Activated T-cell treated with anti-CD3 and anti-CD28 coated beads, Interleukin-2, amount 50 U/mL, for 4 hours (primary cell): ENCODE measurements at regions not wholly inside any gene's neighbourhood (a gene's known extent, or its start where the extent isn't known, plus 50 kb on each side); places are given as distances from the start of the nearest gene placed in this dataset.

Experiments used
- ATAC-seq, 2 donors: fragments of 200-7000 bp; cut with Tn5 transposase; one replicate each; pipeline ENCODE4 v1.10.0; 2021
- DNase-seq: peaks from one replicate; pipeline ENCODE4 v3.0.0-alpha.2; 2020
- H3K27me3 Mint-ChIP-seq: one replicate; pipeline ENCODE4 v1.8.0; 2021; ENCODE audit warnings: low read depth, mixed read lengths
- H3K36me3 Mint-ChIP-seq: one replicate; pipeline ENCODE4 v1.8.0; 2022; ENCODE audit warnings: mixed read lengths; ENCODE audit not compliant: insufficient read depth
- H3K4me1 Mint-ChIP-seq: one replicate; pipeline ENCODE4 v1.8.0; 2021; ENCODE audit warnings: low read depth, mixed read lengths
- H3K4me3 Mint-ChIP-seq: one replicate; pipeline ENCODE4 v1.8.0; 2021; ENCODE audit warnings: mild to moderate bottlenecking, moderate library complexity, mixed read lengths
- H3K9me3 Mint-ChIP-seq: one replicate; pipeline ENCODE4 v1.8.0; 2021; ENCODE audit warnings: mixed read lengths

DNA sequence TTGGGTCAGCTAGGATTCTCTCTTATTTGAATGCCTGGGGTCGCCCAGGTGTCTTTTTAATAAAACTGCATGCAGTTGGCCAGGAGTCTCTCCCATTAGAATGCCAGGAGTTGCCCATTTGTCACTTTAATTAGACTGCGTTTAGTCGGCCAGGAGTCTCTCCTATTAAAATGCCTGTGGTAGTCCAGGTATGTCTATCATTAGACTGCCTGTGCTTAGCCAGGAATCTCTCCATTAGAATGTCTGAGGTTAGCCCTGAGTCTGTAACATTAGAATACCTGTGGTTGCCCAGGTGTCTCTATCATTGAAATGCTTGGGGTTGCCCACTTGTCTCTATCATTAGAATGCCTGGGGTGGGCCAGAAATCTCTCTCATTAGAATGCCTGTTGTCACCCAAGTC, 1470.9 kb downstream of the UQCRFS1 start:
- ATAC-seq (no peak), DNase-seq (no peak)
- Mint-ChIP-seq H3K4me3 (no peak overlapping the region), H3K4me1 (peaks cover 3% of the 10 kb centered on the region), H3K36me3 (peaks cover 30% of the 10 kb centered on the region), H3K27me3 (no peaks in the 10 kb centered on the region), H3K9me3 (peaks cover 29% of the 10 kb centered on the region)

DNA sequence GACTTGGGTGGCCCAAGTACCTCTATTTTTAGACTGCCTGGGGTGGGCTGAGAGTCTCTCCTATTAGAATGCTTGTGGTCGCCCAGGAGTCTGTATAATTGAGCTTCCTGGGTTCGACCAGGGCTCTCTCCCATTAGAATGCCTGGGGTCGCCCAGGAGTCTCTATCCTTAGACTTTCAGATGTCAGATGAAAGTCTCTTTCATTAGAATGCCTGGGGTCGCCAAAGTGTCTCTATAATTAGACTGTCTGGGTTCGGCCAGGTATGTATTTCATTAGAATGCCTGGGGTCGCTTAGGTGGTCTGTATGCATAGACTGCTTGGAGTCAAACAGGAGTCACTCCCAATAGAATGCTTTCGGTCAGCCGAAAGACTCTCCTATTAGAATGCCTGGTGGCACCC, 1471.7 kb downstream of the UQCRFS1 start:
- Mint-ChIP-seq H3K4me3 (no peak overlapping the region), H3K4me1 (peaks cover 3% of the 10 kb centered on the region), H3K27me3 (no peaks in the 10 kb centered on the region), H3K9me3 (peaks cover 31% of the 10 kb centered on the region), H3K36me3 (peaks cover 36% of the 10 kb centered on the region)
- no peak for ATAC-seq
- DNase-seq, result no peak

DNA sequence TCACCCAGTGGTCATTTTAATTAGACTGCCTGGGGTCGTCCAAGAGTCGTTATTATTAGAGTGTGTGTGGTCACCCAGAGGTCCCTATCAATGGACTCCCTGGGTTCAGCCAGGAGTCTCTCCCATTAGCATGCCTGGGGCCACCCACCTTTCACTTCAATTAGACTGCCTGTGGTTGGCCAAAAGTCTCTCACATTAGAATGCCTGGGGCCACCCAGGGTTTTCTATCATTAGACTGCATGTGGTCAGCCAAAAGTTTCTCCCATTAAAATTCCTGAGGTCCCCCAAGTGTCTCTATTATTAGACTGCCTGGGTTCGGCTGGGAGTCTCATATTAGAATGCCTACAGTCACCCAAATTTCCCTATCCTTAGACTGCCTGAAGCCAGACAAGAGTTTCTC, 1472.6 kb downstream of the UQCRFS1 start:
- DNase-seq, result no peak
- Mint-ChIP-seq H3K4me3 (no peak overlapping the region), H3K9me3 (peaks cover 31% of the 10 kb centered on the region), H3K4me1 (no peaks in the 10 kb centered on the region), H3K27me3 (no peaks in the 10 kb centered on the region), H3K36me3 (peaks cover 38% of the 10 kb centered on the region)
- ATAC-seq, result no peak

DNA sequence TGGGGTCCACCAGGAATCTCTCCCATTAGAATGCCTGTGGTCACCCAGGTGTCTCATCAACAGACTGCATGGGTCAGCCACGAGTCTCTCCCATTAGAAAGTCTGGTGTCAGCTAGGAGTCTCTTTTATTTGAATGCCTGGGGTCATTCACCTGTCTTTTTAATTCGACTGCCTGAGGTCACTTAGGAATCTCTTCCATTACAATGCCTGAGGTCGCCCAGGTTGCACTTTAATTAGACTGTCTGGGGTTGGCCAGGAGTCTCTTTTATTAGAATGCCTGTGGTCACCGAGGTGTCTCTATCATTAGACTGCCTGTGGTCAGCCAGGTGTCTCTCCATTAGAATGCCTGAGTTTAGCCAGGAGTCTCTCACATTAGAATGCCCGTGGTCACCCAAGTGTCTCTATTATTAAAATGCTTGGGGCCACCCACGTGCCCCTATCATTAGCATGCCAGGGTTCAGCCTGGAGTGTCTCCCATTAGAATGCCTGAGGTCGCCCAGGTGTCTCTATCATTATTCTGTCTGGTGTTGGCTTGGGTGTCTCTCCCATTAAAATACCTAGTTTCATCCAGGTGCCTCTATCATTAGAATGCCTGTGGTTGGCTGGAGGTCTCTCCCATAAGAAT, 1474.3 kb downstream of the UQCRFS1 start:
- H3K9me3 Mint-ChIP-seq, result peaks cover 45% of the 10 kb centered on the region
- ATAC-seq (no peak), DNase-seq (no peak)
- H3K4me3 Mint-ChIP-seq, result no peak overlapping the region
- H3K36me3 Mint-ChIP-seq, result peaks cover 40% of the 10 kb centered on the region
- no peaks in the 10 kb centered on the region for H3K27me3 Mint-ChIP-seq
- H3K4me1 Mint-ChIP-seq, result no peaks in the 10 kb centered on the region

GRCh38 chr19:27736225-27736624, 1476.7 kb downstream of the UQCRFS1 start:
- Mint-ChIP-seq H3K4me1 (no peaks in the 10 kb centered on the region), H3K36me3 (peaks cover 50% of the 10 kb centered on the region), H3K27me3 (no peaks in the 10 kb centered on the region), H3K4me3 (no peak overlapping the region), H3K9me3 (peaks cover 42% of the 10 kb centered on the region)
- DNase-seq (no peak), ATAC-seq (no peak)

GRCh38 chr19:27735314-27735713, 1477.6 kb downstream of the UQCRFS1 start:
- H3K36me3 Mint-ChIP-seq, result peaks cover 46% of the 10 kb centered on the region
- H3K4me3 Mint-ChIP-seq, result no peak overlapping the region
- no peaks in the 10 kb centered on the region for H3K27me3 Mint-ChIP-seq
- ATAC-seq (no peak), DNase-seq (no peak)
- peaks cover 40% of the 10 kb centered on the region for H3K9me3 Mint-ChIP-seq
- no peaks in the 10 kb centered on the region for H3K4me1 Mint-ChIP-seq

DNA sequence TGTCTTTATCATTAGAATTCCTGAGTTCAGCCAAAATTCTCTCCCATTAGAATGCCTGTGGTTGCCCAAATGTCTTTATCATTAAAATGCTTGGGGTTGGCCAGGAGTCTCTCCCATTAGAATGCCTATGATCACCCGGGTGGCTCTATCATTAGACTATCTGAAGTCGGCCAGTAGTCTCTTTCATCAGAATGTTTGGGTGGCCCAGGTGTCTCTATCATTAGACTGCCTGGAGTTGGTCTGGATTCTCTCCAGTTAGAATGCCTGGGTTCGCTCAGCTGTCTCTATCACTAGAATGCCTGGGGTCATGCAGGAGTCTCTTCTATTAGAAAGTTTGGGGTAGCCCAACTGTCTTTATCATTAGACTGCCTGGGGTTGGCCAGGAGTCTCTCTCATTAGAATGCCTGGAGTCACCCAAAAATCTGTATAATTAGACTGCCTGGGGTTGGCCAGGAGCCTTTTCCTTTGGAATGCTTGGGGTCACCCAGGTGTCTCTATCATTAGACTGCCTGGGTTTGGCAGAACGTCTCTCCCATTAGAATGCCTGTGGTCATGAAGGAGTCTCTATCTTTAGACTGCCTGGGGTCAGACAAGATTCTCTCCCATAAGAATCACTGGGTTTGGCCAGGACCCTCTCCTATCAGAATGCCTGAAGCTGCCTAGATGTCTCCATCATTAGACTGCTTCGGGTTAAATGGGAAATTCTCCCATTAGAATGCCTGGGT, 1478.3 kb downstream of the UQCRFS1 start:
- H3K4me3 Mint-ChIP-seq, result no peak overlapping the region
- H3K4me1 Mint-ChIP-seq, result no peaks in the 10 kb centered on the region
- DNase-seq, result no peak
- peaks cover 44% of the 10 kb centered on the region for H3K36me3 Mint-ChIP-seq
- no peak for ATAC-seq
- peaks cover 36% of the 10 kb centered on the region for H3K9me3 Mint-ChIP-seq
- H3K27me3 Mint-ChIP-seq, result no peaks in the 10 kb centered on the region

DNA sequence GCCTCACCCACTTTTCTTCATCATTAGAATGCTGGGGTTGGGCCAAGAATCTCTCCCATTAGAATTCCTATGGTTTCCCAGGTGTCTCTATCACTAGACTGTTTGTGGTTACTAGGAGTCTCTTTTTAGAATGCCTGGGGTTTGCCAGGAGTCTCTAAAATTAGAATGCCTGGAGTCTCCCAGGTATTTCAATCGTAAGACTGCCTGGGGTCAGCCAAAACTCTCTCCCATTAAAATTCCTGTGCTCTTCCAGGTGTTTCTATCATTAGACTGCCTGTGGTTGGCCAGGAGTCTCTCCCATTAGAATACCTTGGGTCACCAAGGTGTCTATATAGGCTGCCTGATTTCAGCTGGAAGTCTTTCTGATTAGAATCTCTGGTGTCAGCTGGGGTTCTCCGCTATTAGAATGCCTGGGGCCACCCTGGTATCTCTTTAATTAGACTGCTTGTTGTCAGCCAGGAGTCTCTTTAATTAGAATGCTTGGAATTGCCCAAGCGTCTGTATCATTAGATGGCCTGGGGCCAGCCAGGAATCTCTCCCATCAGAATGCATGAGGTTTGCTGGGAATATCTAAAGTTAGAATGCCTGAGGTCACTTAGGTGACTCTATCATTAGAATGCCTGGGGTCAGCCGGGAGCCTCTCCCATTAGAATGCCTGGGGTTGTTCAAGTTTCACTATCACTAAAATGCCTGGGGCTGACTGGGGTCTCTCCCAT, 1479.2 kb downstream of the UQCRFS1 start:
- no peak overlapping the region for H3K4me3 Mint-ChIP-seq
- ATAC-seq (no peak), DNase-seq (no peak)
- H3K36me3 Mint-ChIP-seq, result peaks cover 36% of the 10 kb centered on the region
- H3K9me3 Mint-ChIP-seq, result peaks cover 27% of the 10 kb centered on the region
- H3K4me1 Mint-ChIP-seq, result no peaks in the 10 kb centered on the region
- H3K27me3 Mint-ChIP-seq, result no peaks in the 10 kb centered on the region

DNA sequence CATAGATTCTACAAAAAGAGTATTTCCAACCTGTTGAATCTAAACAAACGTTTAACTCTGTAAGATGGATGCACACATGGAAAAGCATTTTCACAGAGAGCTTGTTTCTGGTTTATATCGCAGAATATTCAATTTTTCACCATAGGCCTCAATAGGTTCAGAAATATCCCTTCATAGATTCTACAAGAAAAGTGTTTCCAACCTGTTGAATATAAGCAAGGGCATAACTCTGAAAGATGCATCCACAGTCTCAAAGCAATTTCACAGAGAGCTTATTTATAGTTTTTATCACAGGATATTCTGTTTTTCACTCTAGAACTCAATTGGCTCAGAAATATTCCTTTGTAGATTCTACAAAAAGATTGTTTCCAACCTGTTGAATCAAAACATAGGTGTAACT, 1483.6 kb downstream of the UQCRFS1 start:
- ATAC-seq (no peak), DNase-seq (no peak)
- Mint-ChIP-seq H3K9me3 (peaks cover 19% of the 10 kb centered on the region), H3K4me1 (no peaks in the 10 kb centered on the region), H3K27me3 (no peaks in the 10 kb centered on the region), H3K36me3 (peaks cover 22% of the 10 kb centered on the region), H3K4me3 (no peak overlapping the region)

DNA sequence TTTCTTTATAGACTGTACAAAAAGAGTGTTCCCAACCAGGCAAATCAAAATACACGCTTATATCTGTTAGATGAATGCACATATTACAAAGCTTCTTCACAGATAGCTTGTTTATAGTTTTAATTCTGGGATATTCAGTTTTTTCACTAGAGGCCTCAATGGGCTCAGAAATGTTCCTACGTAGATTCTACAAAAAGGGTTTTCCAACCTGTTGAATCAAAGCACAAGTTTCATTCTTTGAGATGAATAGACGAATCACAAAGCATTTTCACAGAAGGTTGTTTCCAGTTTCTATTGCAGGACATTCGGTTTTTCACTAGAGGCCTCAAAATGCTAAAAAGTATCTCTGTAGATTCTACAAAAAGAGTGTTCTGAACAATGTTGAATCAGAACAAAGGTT, 1490.3 kb downstream of the UQCRFS1 start:
- no peaks in the 10 kb centered on the region for H3K4me1 Mint-ChIP-seq
- H3K9me3 Mint-ChIP-seq, result peaks cover 43% of the 10 kb centered on the region
- H3K4me3 Mint-ChIP-seq, result no peak overlapping the region
- ATAC-seq (no peak), DNase-seq (no peak)
- H3K27me3 Mint-ChIP-seq, result no peaks in the 10 kb centered on the region
- no peaks in the 10 kb centered on the region for H3K36me3 Mint-ChIP-seq

DNA sequence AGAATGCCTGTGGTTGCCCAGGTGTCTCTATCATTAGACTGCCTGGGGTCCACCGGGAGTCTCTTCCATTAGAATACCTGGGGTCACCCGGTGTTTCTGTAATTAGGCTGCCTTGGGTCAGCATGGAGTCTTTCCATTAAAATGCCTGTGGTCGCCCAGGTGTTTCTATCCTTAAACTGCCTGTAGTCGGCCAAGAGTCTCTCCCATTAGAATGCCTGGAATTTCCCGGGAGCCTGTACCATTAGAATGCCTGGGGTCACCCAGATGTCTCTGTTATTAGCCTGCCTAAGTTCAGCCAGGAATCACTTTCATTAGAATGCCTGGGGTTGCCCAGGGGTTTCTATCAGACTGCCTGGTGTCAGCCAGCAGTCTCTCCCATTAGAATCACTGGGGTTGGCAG, 1492.8 kb downstream of the UQCRFS1 start:
- no peaks in the 10 kb centered on the region for H3K4me1 Mint-ChIP-seq
- no peak for DNase-seq
- peaks cover 47% of the 10 kb centered on the region for H3K9me3 Mint-ChIP-seq
- no peaks in the 10 kb centered on the region for H3K36me3 Mint-ChIP-seq
- no peak overlapping the region for H3K4me3 Mint-ChIP-seq
- H3K27me3 Mint-ChIP-seq, result no peaks in the 10 kb centered on the region
- no peak for ATAC-seq

GRCh38 chr19:27719034-27719433, 1493.9 kb downstream of the UQCRFS1 start:
- Mint-ChIP-seq H3K9me3 (peaks cover 47% of the 10 kb centered on the region), H3K36me3 (no peaks in the 10 kb centered on the region)
- no peak for ATAC-seq

GRCh38 chr19:27718234-27718633, 1494.7 kb downstream of the UQCRFS1 start:
- Mint-ChIP-seq H3K4me3 (no peak overlapping the region), H3K4me1 (no peaks in the 10 kb centered on the region), H3K27me3 (no peaks in the 10 kb centered on the region), H3K36me3 (no peaks in the 10 kb centered on the region), H3K9me3 (peaks cover 46% of the 10 kb centered on the region)
- DNase-seq (no peak), ATAC-seq (no peak)

More at GRCh38 chr19:27719034-27719433, 1493.9 kb downstream of the UQCRFS1 start:
- Mint-ChIP-seq H3K4me3 (no peak overlapping the region), H3K4me1 (no peaks in the 10 kb centered on the region), H3K27me3 (no peaks in the 10 kb centered on the region)
- DNase-seq, result no peak

DNA sequence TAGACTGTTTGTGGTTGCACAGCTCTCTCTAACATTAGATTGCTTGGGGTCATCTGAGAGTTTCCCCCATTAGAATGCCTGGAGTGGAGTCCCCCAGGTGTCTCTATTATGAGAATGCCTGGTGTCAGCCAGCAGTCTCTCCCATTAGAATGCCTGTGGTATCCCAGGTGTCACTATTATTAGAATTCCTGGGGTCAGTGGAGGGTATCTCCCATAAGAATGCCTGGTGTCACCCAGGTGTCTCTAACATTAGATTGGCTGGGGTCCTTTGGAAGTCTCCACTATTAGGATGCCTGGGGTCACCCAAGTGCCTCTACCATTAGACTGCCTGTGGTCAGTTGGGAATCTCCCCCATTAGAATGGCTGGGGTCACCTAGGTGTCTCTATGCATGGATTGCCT, 1495.1 kb downstream of the UQCRFS1 start:
- Mint-ChIP-seq H3K36me3 (no peaks in the 10 kb centered on the region), H3K4me3 (no peak overlapping the region), H3K27me3 (no peaks in the 10 kb centered on the region), H3K9me3 (peaks cover 50% of the 10 kb centered on the region), H3K4me1 (no peaks in the 10 kb centered on the region)
- ATAC-seq, result no peak
- DNase-seq, result no peak

- H3K9me3 Mint-ChIP-seq, result peaks cover 57% of the 10 kb centered on the region
- H3K4me3 Mint-ChIP-seq, result no peak overlapping the region
- ATAC-seq, result no peak
- no peak for DNase-seq
- H3K36me3 Mint-ChIP-seq, result no peaks in the 10 kb centered on the region
- no peaks in the 10 kb centered on the region for H3K4me1 Mint-ChIP-seq
- no peaks in the 10 kb centered on the region for H3K27me3 Mint-ChIP-seq
These were observed 1496.0 kb downstream of the UQCRFS1 start for GRCh38 chr19:27716922-27717321.
